ENCODE measurements at regions not wholly inside any gene's neighbourhood (a gene's known extent, or its start where the extent isn't known, plus 50 kb on each side); places are given as distances from the start of the nearest gene placed in this dataset.

DNA sequence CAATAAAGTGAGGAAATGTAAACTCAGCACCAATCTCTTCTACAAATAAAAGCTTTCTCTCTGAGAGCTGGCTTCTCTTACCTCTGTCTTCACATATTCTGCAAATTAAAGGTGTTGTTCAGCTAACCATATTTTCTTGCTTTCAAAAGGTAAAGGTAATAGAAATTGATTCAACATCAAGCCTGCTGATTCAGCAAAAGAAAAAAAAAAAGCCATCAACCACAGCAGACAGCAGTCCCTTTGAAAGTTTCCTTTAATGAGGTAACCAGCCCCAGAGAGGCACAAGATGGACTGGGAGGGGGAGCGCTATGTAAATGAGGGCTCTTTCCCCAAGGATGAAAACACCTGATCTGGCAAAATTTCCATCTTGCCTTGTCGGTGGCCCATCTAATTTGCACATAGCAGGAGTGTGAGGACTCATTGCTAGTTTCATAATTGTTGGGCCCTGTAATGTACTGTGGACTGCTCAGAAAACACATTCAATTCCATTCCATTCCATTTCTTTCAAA lies 154.9 kb upstream of the SOX11 start:
- no peak for ATAC-seq
- intact Hi-C loops (cut with micrococcal nuclease), result no loop called here
- DNase-seq, result no peak

DNA sequence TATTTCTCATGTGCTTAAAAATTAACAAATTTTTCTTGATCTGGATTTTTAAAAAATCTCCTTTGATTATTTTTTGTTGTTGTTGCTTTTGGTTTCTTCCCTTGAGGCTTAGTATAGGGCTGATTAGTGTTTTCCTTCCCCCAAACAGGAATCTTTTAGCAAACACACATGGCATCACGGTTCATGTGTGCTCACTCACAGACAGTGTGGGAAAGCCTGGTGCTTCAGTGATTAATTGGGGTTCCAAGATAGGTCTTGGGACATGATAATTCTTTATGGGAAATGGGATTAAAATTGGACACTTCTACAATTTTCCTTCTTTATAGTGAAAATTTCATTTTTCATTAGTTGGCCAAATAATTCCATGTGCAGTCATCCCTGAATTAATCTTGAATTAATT lies 153.9 kb upstream of the SOX11 start:
- ATAC-seq, result no peak

GRCh38 chr2:5538772-5539171 lies 153.4 kb upstream of the SOX11 start:
- intact Hi-C loops (cut with micrococcal nuclease), result no loop called here
- ATAC-seq, result no peak
- no peak for DNase-seq

More for the DNA sequence above, 153.9 kb upstream of the SOX11 start:
- DNase-seq, result no peak
- intact Hi-C loops (cut with micrococcal nuclease), result no loop called here

DNA sequence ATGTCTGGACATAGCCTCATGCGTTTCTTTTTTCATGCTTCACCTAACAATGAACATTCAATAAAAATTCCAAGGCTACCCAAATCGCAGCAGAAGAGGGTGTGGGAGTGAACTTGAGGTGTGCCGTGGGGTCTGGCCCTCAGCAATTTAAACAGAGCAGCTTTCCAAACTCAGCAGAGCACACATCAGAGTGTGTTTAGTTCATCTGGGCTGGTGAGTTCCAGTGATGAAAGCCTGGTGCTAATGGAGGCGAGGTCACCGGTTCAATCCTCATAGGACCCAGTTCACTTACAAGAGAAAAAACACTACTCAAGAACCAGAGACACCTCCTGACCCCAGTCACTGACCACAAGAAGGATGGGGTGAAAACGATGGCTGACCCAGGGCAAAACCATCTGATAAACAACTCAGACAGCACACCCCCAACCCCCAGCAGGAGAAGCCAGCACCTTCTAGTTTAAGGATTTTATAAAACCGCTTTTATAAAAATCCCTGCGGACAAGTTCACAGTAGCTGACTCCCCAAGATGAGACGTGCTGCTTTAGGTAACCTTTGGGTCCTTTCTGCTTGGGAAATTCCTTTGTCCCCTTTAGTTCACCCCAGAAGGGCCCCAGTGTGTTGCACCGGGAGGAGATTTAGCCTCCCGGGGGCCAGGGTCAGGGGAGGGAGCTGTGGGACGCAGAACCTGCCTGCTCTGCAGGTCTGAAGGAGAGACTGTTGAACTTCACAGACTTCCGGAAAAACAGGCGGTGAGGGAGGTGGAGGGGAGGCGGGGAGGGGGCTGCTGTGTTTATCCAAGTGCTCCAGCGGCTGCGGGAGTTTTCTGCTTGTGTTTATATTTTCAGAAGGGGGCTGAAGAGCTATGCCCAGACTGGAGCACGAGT lies 152.7 kb upstream of the SOX11 start:
- ATAC-seq, result no peak
- DNase-seq, result no peak
- intact Hi-C loops (cut with micrococcal nuclease), result no loop called here

GRCh38 chr2:5540856-5541255 lies 151.3 kb upstream of the SOX11 start:
- DNase-seq (no peak), ATAC-seq (peak; percentile 45)

GRCh38 chr2:5544205-5544786 lies 147.9 kb upstream of the SOX11 start:
- ATAC-seq (no peak), DNase-seq (no peak)
- intact Hi-C loops (cut with micrococcal nuclease), result no loop called here

More at GRCh38 chr2:5540856-5541255, 151.3 kb upstream of the SOX11 start:
- intact Hi-C loops (cut with micrococcal nuclease), result no loop called here

DNA sequence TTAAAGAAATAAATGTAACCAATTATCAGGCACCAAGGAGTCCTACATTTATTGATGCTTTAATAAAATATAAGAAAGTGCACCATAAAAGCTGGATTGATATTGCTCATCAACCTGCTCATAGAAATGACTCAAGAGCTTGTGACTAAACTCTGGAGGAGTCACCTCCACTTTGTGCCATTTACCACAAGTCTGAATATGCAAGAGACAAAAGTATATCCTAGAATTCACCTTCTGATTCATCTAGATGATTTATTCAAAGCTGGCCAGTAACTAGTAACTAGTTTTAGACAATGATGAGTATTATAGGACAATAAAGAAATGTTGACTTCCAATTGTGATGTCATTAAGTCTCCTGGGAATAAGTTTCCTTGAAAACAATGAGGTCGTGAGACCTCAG lies 146.0 kb upstream of the SOX11 start:
- no peak for DNase-seq
- intact Hi-C loops (cut with micrococcal nuclease), result no loop called here
- no peak for ATAC-seq

DNA sequence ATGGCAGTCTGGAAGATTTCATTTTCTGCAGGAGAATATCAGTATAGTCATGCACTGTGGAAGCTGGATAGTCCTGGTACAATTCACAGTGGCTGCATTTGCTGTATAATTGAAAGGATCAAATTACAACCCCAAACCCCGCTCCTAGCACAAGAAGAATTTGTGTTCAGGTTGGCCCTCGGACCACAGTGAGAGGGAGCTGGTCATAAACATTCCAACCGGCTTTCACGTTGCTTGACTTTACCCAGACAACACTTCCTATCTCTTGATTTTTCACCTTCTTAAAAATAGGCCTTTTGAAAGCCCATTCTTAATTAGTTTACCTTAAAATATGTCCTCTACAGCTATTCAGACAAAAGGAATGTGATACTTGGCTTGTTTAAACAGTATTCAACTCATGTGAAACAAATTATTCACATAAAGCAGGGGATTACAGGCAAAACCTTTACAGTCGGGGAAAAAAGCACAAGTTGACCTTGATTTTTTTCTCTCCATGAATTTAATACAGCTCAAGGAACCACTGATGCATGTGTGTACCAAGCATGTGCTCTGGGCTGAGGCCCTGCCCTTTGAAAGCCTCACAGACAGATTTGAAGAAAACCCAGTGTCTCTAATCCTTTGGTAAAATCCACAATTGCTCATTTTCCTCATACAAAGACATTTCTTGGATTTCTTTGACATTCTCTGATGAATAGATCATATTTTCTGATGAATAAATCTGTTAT lies 143.0 kb upstream of the SOX11 start:
- ATAC-seq (no peak), DNase-seq (no peak)
- intact Hi-C loops (cut with micrococcal nuclease), result no loop called here

DNA sequence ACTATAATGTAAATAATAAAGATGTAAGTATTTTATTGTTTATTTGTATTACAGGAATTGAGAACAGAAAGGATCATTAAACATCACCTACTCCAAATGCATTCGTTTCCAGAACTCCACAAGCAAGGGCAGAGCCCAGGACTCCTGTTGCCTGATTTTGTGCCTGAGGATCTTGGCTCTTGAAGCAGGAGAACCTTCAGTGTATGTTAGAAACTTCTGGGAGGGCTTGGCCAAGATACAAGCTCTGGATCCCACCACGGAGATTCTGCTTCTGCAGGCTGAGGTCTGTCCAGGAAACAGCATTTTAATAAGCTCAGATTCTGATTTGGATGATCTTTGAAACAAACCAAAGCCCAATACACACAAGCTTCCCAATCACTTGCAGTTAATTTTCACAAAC lies 142.4 kb upstream of the SOX11 start:
- intact Hi-C loops (cut with micrococcal nuclease), result no loop called here
- ATAC-seq, result no peak
- no peak for DNase-seq

GRCh38 chr2:5555636-5556035 lies 136.5 kb upstream of the SOX11 start:
- intact Hi-C loops (cut with micrococcal nuclease), result no loop called here
- DNase-seq, result no peak
- no peak for ATAC-seq

- peak; percentile 45 for ATAC-seq
- peak; percentile 35 for DNase-seq
- intact Hi-C loops (cut with micrococcal nuclease), result no loop called here
Measured at GRCh38 chr2:5561006-5561405, 131.2 kb upstream of the SOX11 start.

- ATAC-seq, result no peak
- intact Hi-C loops (cut with micrococcal nuclease), result no loop called here
- DNase-seq, result no peak
Measured at GRCh38 chr2:5562426-5562825, 129.8 kb upstream of the SOX11 start.

GRCh38 chr2:5562865-5563264 lies 129.3 kb upstream of the SOX11 start:
- ATAC-seq (no peak), DNase-seq (no peak)
- intact Hi-C loops (cut with micrococcal nuclease), result no loop called here

DNA sequence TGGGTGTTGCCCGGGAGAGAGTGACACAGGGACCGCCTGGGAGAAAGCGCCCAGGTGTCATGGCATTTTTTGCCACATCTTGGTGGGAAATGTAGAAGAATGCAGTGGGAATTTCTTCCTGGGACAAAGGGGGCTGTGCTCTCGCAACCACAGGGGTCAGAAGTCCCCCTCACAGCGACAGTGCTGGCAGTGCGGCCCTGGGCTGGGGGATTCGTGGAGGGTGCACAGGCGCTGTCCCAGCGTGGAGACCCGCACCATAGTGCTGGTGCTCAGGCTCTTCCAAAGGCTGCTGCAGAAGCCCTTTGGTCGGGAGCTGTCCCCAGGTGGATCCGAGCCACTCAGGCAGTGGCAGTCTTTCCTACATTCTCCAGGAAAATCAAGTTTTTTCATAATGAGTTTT lies 128.8 kb upstream of the SOX11 start:
- no peak for ATAC-seq
- intact Hi-C loops (cut with micrococcal nuclease), result no loop called here
- DNase-seq, result no peak

DNA sequence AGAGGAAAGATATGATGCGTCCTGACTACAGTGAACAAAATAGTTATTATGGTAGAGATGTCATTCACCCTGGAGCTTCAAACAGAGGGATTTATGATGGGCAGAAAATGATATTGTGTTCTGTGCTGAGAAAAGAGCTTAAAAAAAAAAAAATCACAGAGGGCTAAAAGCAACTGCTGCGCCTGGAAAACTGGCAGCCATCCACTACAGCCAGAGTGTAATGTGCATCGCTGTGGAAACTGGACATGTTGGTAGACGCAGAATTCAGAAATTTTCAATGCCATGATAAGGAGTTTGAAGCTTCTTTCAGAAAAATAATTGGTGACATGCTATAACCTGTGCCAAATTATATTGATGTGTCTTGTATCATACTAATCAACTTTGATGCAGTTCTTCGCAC lies 122.9 kb upstream of the SOX11 start:
- intact Hi-C loops (cut with micrococcal nuclease), result no loop called here
- DNase-seq, result no peak
- no peak for ATAC-seq

DNA sequence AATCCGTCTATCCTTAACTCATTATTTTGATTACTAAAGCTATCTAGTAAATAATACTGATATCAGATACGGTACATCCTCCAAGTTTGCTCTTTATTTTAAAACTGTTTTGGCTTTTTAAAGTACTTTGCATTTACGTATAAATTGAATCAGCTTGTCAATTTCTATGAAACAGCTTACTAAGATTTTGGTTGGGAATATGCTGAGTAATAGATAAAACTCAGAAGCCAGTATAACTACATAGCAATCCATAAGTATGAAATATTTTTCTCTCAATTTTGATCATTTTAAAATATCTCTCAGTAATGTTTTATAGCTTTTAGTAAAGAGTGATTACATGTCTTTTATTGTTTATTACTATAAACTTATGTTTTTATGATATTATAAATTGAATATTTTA lies 116.2 kb upstream of the SOX11 start:
- ATAC-seq (no peak), DNase-seq (no peak)
- intact Hi-C loops (cut with micrococcal nuclease), result no loop called here

- intact Hi-C loops (cut with micrococcal nuclease), result no loop called here
- no peak for DNase-seq
- no peak for ATAC-seq
Measured at GRCh38 chr2:5587766-5588165, 104.4 kb upstream of the SOX11 start.

GRCh38 chr2:5588601-5589000 lies 103.6 kb upstream of the SOX11 start:
- ATAC-seq, result no peak
- intact Hi-C loops (cut with micrococcal nuclease), result no loop called here
- DNase-seq, result no peak

GRCh38 chr2:5589183-5589582 lies 103.0 kb upstream of the SOX11 start:
- no peak for ATAC-seq
- no peak for DNase-seq
- intact Hi-C loops (cut with micrococcal nuclease), result no loop called here

- ATAC-seq (no peak), DNase-seq (no peak)
- intact Hi-C loops (cut with micrococcal nuclease), result no loop called here
Measured at GRCh38 chr2:5590886-5591285, 101.3 kb upstream of the SOX11 start.

All from left ventricle myocardium superior (tissue), 1 donor.